HG02885 (cell line): ENCODE measurements at regions not wholly inside any gene's neighbourhood (a gene's known extent, or its start where the extent isn't known, plus 50 kb on each side); places are given as distances from the start of the nearest gene placed in this dataset.

Source experiments
- ATAC-seq: cut with Tn5 transposase; IDR thresholded peaks from one replicate; pipeline ENCODE4 v1.9.1; 2021; ENCODE audit warnings: mild to moderate bottlenecking; ENCODE audit not compliant: unreplicated experiment, poor library complexity

DNA sequence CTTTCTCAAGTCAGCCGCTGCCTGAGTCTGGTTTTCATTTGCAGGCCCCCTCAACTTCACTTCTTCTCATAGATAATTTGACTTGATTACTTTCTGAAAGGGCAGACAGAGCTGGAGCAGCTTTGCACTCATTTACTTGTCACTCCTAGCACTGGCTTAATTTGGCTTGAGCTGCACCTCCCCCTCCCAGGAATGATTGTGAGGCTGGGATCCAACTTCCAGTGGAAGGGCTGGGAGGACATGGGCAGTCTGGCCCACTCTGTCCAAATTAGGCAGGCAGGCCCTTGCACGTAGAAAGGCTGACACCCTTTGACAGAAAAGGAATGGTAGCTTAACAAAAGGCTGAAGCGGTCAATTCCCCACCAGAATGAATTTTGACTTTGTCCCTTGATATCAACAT lies 453.9 kb downstream of the ETS1 start:
- ATAC-seq = no peak

GRCh38 chr11:128130052-128130451 lies 457.3 kb downstream of the ETS1 start:
- ATAC-seq = no peak

DNA sequence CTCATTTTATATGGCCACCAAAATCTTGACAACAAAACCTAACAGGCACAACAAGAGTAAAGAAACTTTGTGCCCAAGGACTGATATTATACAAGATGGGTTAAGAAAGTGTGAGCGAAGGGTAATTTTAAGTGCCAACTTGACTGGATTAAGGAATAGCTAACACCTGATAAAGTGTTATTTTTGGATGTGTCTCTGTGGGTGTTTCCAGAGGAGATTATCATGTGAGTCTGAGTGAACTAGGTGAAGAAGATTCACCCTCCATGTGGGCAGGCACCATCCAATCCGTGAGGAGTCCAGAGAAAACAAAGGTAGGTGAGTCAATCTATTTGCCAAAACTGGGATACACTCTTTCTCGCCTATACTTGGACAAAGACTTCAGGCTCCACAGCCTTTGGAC lies 461.6 kb downstream of the ETS1 start:
- ATAC-seq = no peak

DNA sequence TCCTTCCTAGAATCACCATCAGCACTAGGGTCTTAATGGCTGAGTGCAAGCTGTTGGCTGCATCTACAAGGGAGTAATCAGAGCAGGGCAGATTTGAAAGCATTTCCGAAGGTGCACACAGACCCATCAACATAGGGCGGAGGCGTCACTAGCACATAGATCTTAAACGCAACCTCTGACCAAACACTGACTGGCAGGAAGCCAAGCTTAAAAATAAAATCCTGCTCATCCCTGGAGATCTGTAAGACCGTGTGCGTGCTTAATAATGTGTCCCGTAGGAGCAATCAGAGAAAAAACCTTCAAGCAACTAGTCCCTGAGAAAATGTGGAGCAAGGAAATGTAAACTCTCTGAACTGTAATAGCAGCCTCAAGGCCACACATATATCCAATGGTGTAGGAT lies 470.5 kb downstream of the ETS1 start:
- ATAC-seq = no peak

GRCh38 chr11:128116447-128116846 lies 470.9 kb downstream of the ETS1 start:
- ATAC-seq = no peak

DNA sequence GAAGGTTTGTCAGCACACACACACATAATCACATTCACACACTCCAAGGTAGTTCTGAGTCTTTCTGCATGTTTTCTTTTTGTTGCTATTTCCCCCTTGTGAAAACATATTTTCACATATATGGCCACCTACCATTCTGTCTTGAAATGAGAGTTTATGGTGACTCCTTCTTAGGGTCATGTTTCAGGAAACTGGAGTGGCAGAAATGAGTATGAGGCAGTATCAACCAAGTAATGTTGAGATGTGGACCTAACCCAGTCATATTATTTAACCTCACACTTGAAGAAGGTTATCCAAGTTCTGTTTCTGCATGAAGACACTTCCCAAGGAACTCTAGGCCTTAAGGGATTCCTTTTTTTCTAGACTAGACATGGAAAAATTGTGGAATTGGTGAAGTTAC lies 481.4 kb downstream of the ETS1 start:
- no peak for ATAC-seq

DNA sequence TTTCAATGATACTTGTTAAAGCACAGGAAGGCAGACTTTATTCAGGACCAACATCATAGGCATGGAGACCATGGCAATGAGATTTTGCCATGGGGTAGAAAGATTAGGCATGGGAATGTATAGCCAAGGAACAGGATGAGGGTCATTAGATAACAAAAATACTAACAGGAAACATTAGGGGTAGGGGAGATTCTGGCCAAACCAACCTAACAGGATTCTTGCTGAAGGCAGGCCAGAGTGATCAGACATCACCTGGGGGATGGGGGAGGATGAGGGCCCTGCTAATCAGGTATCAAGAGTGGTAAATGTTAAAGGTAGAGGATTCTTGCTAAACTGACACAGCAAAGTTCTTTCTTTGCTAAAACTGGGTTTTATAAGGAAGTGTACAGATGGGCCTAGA lies 481.8 kb downstream of the ETS1 start:
- ATAC-seq = no peak

GRCh38 chr11:128103278-128103873 lies 484.0 kb downstream of the ETS1 start:
- ATAC-seq = no peak

DNA sequence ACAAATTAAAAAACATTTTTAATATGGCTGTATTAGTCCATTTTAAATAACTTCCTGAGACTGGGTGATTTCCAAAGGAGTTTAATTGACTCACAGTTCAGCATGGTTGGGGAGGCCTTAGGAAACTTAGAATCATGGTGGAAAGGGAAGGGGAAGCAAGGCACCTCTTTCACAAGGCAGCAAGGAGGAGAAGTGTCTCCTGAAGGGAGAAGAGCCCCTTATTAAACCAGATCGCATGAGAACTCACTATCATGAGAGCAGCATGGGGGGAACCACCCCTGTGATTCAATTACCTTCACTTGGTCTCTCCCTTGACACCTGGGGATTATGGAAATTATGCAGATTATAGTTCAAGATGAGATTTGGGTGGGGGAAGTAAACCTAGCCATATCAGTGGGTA lies 488.6 kb downstream of the ETS1 start:
- no peak for ATAC-seq

DNA sequence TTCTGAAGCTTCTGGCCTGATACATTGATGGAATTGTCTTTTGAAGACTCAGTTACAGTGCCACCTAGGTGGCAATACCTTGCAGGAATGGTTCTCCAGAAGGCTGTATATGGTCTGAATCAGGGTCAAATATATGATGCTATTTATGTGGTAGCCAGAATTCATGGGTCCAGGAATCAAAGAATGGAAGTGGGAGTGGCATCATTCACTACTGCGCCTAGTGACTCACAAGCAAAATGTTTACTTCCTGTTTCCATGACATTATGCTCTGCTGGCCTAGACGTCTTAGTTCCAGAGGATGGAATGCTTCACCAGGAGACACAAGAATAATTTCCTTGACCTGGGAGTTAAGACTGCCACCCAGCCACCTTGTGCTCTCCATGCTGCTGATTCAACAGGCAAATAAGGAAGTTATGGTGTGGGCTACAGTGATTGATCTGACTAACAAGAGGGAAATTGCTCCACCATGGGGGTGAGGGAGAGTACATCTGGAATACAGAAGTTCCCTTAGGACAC lies 491.8 kb downstream of the ETS1 start:
- ATAC-seq = no peak

DNA sequence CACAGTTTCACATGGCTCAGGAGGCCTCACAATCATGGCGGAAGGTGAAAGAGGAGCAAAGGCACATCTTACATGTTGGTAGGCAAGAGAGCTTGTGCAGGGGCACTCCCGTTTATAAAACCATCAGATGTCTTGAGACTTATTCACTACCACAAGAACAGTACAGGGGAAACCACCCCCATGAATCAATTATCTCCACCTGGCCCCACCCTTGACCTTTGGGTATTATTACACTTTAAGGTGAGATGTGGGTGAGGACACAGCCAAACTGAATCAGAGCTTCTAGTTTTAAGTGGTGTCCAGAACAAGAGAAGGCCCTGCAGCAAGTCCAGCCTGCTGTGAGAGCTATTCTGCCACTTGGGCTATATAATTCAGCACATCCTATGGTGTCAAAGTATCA lies 493.7 kb downstream of the ETS1 start:
- no peak for ATAC-seq

- ATAC-seq = no peak
Measured at GRCh38 chr11:128089962-128090361, 497.4 kb downstream of the ETS1 start.

DNA sequence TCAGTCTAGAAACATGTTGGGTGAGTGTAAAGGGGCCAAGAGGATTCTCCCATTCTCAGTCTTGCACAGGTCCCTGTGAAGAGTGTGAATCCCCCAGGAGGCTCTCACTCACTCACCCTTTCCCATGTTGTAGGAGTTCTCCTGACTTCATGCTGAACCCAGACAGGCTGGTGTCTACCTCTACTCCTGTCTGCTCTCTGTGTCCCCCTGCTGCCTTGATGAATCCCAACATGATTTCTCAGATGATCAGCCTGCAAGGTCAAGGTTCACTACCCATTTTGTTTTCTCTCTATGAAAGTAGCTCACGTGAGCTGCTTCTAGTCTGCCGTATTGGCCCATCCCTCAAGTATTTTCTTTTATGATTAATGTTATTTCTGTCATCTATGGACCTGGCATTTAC lies 500.6 kb downstream of the ETS1 start:
- ATAC-seq = no peak

GRCh38 chr11:128085276-128085675 lies 502.1 kb downstream of the ETS1 start:
- no peak for ATAC-seq

DNA sequence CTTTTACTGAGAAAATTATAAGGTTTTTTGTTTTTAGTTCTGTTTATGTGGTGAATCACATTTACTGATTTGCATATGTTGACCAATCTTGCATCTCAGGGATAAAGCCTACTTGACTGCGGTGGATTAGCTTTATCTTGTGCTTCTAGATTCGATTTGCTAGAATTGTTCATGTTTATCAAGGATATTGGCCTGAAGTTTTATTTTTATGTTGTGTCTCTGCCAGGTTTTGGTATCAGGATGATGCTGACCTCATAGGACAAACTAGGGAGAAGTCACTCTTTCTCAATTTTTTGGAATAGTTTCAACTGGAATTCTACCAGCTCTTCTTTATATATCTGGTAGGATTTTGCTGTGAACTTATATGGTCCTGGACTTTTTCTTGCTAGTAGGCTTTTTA lies 504.8 kb downstream of the ETS1 start:
- ATAC-seq = no peak

- no peak for ATAC-seq
Measured at GRCh38 chr11:128069665-128070064, 517.7 kb downstream of the ETS1 start.

DNA sequence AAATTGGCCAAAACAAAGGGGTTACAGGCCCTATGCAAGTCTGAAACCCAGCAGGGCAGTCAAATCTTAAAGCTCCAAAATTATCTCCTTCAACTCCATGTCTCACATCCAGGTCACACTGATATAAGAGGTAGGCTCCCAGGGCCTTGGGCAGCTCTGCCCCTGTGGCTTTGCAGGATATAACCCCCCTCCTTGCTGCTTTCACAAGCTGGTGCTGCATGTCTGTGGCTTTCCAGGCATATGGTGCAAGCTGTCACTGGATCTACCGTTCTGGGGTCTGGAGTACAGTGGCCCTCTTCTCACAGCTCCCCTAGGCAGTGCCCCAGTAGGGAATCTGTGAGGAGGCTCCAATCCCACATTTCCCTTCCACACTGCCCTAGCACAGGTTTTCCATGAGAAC lies 519.6 kb downstream of the ETS1 start:
- no peak for ATAC-seq

DNA sequence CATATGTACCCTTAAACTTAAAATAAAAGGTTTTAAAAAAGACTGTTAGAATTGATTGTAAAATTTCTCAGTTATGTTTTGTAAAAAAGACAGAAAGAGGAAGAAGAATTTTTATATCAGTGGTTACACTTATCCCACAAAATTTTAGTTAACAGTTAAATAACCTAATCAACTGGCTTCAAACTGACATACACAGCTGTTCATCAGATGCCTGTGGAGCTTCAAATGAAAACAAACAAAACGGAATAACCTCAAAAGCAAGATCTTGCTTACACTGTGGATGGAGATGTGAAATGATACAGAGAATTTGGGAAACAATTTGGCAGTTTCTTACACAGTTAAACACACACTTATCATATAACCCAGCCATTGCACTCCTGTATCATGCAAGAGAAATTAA lies 521.0 kb downstream of the ETS1 start:
- ATAC-seq = no peak

- no peak for ATAC-seq
Measured at GRCh38 chr11:128061281-128061871, 526.0 kb downstream of the ETS1 start.

DNA sequence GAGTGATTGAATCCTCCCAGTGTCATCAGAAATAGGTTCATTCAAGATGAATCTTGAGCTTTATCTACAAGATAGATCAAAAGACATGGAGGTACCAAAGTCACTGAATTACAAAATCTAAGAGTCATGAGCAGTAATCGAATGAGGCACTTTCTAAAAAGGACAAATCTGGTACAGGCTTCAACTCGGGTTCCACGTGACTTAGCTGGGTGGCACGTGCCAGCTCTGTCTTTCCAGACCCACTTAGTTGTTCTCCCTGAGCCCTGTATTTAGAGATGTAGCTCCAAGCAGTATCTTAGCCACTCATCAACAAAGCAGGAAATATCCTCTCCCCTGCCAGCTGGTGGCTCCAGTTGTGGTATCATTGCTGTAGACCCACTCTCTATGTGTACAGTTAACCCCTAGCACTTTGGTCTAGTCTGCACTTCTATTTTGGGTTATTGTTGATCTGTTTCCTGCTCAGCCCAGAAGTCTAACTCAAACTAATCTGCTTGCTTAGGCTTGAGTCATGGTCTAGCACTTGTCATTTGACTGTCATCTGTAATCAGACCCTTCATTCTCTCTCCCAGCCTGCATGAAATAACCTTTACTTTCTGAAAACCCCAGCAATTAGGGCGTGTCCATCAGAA lies 528.7 kb downstream of the ETS1 start:
- no peak for ATAC-seq

DNA sequence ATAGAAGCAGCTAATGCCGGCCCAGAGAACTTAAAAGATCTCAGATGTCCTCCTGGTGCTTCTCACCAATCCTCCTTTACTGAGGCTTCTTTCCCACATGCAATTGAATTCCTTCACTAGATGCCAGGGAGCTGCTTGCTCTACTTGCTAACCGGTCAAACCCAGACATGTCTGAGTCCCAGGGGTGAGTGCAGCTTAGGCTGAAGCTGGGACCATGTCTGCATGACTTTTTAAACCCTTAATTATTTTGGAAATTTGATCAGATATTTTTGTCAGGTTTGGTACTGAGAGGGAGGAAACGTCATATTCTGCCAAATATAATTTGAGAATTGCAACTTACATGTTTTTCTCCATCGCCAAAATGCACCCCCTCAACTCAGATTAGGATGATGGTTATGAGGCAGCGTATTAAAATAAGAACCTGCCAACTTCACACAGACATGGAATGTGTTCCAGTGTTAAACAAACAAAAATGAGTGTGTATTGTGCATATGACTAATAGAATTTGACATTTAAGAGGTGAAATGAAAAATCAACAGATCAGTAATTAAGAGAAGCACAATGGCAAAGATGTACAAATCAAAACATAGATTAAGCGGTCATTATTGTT lies 529.5 kb downstream of the ETS1 start:
- no peak for ATAC-seq
